HFF-Myc (cell line): ENCODE measurements at regions not wholly inside any gene's neighbourhood (a gene's known extent, or its start where the extent isn't known, plus 50 kb on each side); places are given as distances from the start of the nearest gene placed in this dataset.

Experiments
- DNase-seq: peaks from one replicate; pipeline ENCODE4 v3.0.0-alpha.2; 2011; ENCODE audit warnings: low read depth; ENCODE audit errors: extremely low read depth
- H3K4me3 ChIP-seq: replicated peaks from 2 replicates; pipeline ENCODE4 v1.5.1; 2011; ENCODE audit warnings: low read depth, mild to moderate bottlenecking, control low read depth, low read length
- CTCF ChIP-seq: IDR thresholded peaks from 2 replicates; pipeline ENCODE4 v1.5.1; 2012; ENCODE audit warnings: mild to moderate bottlenecking, low read depth, low read length, control low read depth; ENCODE audit errors: missing control alignments

- DNase-seq = no peak
- H3K4me3 ChIP-seq = no peak overlapping the region
- no peak for TF ChIP-seq CTCF
Observed at GRCh38 chr5:119304439-119305211, 51.2 kb upstream of the TNFAIP8 start.
